Right lobe of liver (tissue), 4 donors: ENCODE measurements at regions not wholly inside any gene's neighbourhood (a gene's known extent, or its start where the extent isn't known, plus 50 kb on each side); places are given as distances from the start of the nearest gene placed in this dataset.

ENCODE experiments used
- CTCF ChIP-seq, 4 donors: fragments of 200-600 bp in 3 of 4; fragments of 450-650 bp in 1 of 4; IDR thresholded peaks; one replicate each; pipeline versions ENCODE4 v1.5.1 to v1.8.0; 2016 to 2022; ENCODE audit warnings: antibody characterized with exemption in 4 of 4, mild to moderate bottlenecking in 2 of 4
- POLR2A ChIP-seq: fragments of 450-650 bp; IDR thresholded peaks from one replicate; pipeline ENCODE4 v1.6.1; 2017; ENCODE audit warnings: antibody characterized with exemption, mild to moderate bottlenecking
- donor health status: DM: no; HTN: no; CAD: no.
- donor health status: DM: no; HTN: no; CAD: no.
- donor health status: DM: no; HTN: yes; CAD: no.

GRCh38 chr2:39947294-39948015 lies 168.4 kb upstream of the THUMPD2 start:
- TF ChIP-seq CTCF (IDR thresholded peaks at IDR 0.05) (no peak), POLR2A (no peak)
